ENCODE measurements at regions not wholly inside any gene's neighbourhood (a gene's known extent, or its start where the extent isn't known, plus 50 kb on each side); places are given as distances from the start of the nearest gene placed in this dataset.
"Not testable (repeated sequence)": the region's sequence is repeated elsewhere in the genome, so short reads cannot be mapped to it uniquely, and the experiment has no call there.

DNA sequence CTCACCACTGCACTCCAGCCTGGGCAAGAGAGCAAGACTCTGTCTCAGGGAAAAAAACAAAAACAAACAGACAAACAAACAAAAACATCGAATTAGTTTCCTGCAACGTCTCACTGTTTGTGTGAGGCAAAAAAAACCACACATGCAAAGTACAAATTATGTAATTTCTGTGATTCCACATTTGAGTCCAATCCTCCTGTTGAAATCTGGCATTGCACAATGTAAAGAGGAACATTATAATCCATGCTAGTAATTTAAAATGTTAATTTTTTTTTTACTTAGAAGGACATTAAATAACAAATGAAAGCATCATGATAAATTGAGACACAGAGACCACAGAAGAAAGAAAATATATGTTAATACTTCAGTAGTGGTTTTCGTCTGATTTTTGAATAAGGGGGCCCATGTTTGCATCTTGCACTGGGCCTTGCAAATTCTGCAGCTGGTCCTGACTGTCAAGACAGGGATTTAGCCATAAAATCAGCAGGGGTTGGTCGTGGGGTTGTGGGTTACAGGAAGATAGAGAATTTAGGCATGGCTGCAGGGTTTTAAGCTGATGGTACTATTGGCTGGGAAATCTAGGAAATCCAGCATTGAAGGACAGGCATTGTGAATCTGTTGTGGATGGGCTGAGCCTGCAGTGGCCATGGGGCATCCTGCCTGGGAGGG is 102.6 kb upstream of the ALDH3B2 start:
- DNase-seq (ENCODE audit: low read depth in 2 of 2): no peak

DNA sequence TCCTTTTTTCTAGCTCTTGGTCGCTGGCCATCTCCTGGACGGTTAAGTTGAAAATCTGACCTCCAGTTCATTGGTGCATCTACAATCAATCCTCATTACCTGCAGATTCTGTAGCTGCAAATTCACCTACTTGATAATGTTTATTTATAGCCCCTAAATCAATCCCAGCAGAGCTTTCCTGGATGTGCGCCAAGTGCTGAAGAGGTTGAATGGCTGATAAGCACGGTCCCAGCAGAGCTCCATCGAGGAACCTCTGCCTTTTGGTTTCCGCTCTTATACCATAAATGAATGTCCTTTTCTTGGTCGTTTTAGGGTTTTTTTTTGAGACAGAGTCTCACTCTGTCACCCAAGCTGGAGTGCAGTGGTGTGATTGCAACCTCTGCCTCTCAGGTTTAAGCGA is 99.8 kb upstream of the ALDH3B2 start:
- not testable (repeated sequence) for DNase-seq (ENCODE audit: low read depth in 2 of 2)

GRCh38 chr11:67768001-67768730 is 93.7 kb upstream of the ALDH3B2 start:
- not testable (repeated sequence) for DNase-seq (ENCODE audit: low read depth in 2 of 2)

GRCh38 chr11:67761211-67761610 is 86.8 kb upstream of the ALDH3B2 start:
- not testable (repeated sequence) for DNase-seq (ENCODE audit: low read depth in 2 of 2)

DNA sequence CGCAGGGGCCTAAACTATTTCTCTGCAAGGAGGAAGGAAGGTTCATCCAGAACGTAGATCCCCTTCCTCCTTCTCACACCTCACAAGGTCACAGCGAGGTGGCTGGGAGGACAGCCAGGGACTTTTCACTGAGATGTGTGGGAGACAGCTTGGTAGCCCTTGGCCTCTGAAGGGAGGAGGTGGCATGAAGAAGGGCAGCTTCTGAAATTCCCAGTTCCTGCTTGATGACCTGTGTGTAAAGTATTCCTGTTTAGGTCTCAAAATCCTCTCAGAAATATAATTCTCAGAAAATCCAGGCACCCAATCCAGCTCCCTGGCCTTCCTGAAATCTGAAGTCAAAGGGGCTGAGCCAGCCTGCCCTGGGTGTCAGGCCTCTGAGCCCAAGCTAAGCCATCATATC is 84.9 kb upstream of the ALDH3B2 start:
- not testable (repeated sequence) for DNase-seq (ENCODE audit: low read depth in 2 of 2)

- DNase-seq (ENCODE audit: low read depth in 2 of 2): not testable (repeated sequence)
Observed at GRCh38 chr11:67758467-67758866, 84.0 kb upstream of the ALDH3B2 start.

DNA sequence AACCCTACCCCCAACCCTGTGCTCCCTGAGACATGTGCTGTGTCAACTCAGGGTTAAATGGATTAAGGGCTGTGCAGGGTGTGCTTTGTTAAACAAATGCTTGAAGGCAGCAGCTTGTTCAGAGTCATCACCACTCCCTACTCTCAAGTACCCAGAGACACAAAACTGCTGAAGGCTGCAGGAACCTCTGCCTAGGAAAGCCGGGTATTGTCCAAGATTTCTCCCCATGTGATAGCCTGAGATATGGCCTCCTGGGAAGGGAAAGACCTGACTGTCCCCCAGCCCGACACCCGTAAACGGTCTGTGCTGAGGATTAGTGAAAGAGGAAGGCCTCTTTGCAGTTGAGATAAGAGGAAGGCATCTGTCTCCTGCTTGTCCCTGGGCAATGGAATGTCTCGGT is 83.6 kb upstream of the ALDH3B2 start:
- DNase-seq (ENCODE audit: low read depth in 2 of 2): not testable (repeated sequence)

- DNase-seq (ENCODE audit: low read depth in 2 of 2): not testable (repeated sequence)
Observed at GRCh38 chr11:67753820-67754219, 79.4 kb upstream of the ALDH3B2 start.

DNA sequence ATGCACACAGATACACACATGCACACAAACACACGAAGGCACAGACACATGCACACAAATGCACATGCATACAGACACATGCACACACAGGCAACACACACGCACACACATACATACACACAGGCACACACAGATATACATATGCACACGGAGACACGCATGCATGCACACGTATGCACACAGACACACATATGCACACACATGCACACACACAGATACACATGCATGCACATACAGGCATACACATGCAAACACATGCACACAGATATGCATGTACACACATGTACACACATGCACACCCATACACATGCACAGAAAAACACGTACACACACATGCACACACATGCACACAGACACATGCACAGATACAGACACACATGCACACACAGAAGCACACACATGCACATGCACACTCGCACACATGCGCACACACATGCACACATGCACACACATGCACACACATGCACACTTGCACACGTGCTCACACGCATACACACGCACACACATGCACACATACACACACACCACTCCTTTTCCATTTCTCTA is 70.8 kb upstream of the ALDH3B2 start:
- DNase-seq (ENCODE audit: low read depth in 2 of 2): no peak

DNA sequence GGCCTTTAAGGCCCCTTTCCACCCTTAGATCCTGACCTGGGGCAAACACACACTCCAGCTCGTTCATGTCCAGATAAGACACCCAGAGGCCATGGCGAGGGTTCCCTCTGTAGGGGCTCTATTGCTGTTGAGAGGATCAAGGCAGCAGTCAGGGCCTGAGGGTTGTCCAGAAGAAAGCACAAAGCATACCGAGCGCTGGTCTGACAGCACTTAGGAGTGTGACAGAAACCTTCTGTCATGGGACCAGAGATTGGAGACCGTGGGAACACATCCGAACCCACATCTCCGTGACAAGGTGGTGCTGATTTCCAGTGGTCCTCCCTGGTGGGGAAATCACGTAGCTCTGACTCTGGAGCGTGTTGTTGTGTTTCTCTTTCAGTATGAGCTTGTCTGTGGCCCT is 69.8 kb upstream of the ALDH3B2 start:
- not testable (repeated sequence) for DNase-seq (ENCODE audit: low read depth in 2 of 2)

GRCh38 chr11:67738231-67738630 is 63.8 kb upstream of the ALDH3B2 start:
- not testable (repeated sequence) for DNase-seq (ENCODE audit: low read depth in 2 of 2)

- DNase-seq (ENCODE audit: low read depth in 2 of 2): not testable (repeated sequence)
Observed at GRCh38 chr11:67737562-67738080, 63.2 kb upstream of the ALDH3B2 start.

DNA sequence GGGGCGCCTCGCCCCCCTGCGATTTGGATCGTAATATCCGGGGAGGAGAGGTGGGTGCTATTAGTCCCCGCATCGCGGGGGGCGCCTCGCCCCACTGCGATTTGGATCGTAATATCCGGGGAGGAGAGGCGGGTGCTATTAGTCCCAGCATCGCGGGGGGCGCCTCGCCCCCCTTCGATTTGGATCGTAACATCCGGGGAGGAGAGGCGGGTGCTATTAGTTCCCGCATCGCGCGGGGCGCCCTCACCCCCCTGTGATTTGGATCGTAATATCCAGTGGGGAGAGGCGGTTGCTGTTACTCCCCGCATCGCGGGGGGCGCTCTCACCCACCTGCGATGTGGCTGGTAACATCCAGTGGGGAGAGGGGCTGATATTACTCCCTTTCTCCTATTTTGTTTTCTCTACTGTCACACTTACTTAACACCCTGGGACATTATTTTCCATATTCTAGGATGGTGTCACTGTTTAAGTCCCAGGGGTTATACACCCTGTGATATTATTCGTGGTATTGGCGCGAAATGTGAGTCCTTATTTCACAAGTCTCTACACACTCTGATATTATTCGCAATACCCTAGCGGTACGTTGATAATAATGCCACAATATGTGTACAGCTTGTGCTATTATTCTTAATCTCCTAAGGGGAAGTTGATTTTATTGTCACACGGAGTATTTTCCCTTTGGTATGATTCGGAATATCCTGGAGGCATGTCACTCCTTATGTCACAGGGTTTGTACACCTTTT is 57.8 kb upstream of the ALDH3B2 start:
- no peak for DNase-seq (ENCODE audit: low read depth in 2 of 2)

DNA sequence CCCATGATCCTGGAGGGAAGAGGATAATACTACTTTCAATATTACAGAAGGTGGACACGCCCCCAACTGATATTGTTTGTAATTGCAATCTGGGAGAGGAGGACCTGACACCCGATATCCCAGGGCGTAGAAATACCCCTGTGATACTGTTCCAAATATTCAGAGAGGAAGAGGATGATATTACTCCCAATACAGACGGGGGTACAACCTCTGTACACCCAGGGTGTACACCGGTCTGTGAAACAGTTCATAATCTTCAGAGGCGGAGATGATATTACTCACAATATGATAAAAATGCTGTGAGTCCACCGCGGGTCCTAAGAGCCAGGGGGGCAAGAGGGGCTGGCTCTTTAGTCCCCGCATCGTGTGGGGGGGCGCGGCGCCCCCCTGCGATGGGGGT is 57.2 kb upstream of the ALDH3B2 start:
- no peak for DNase-seq (ENCODE audit: low read depth in 2 of 2)

DNA sequence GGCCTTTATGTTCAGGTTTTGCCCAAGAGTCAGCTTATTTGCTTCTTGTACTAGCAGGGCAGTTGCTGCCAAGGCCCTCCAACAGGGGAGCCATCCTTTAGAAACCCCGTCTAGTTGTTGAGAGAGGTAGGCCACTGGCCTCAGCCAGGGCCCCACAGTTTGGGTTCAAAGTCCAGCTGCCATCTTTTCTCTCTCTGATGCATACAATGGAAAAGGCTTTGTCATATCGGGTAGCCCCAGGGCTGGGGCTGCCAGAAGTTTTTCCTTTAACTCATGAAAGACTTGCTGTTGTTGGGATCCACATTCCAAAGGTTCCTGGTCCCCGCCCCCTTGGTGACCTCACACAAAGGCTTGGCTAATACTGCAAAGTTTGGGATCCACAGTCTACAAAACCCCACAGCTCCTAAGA is 53.7 kb upstream of the ALDH3B2 start:
- not testable (repeated sequence) for DNase-seq (ENCODE audit: low read depth in 2 of 2)

GRCh38 chr11:67727066-67728040 is 52.9 kb upstream of the ALDH3B2 start:
- not testable (repeated sequence) for DNase-seq (ENCODE audit: low read depth in 2 of 2)

Data from lung microvascular endothelial cell (primary cell).